GM12874 (cell line): ENCODE measurements at regions not wholly inside any gene's neighbourhood (a gene's known extent, or its start where the extent isn't known, plus 50 kb on each side); places are given as distances from the start of the nearest gene placed in this dataset.

Experiments used
- CTCF ChIP-seq: IDR thresholded peaks from 2 replicates; pipeline ENCODE4 v1.5.1; 2011; ENCODE audit warnings: low read depth, mild to moderate bottlenecking, control low read depth, low read length, moderate library complexity; ENCODE audit not compliant: insufficient read depth

GRCh38 chr18:70457788-70458187 is 168.9 kb downstream of the SOCS6 start:
- TF ChIP-seq CTCF = no peak

GRCh38 chr18:70457223-70457622 is 168.4 kb downstream of the SOCS6 start:
- no peak for TF ChIP-seq CTCF

- TF ChIP-seq CTCF = no peak
These were observed 167.5 kb downstream of the SOCS6 start for GRCh38 chr18:70456376-70456775.

GRCh38 chr18:70455731-70456130 is 166.9 kb downstream of the SOCS6 start:
- no peak for TF ChIP-seq CTCF

- TF ChIP-seq CTCF = peak; percentile 69
These were observed 166.0 kb downstream of the SOCS6 start for GRCh38 chr18:70454704-70455322.

GRCh38 chr18:70453058-70453775 is 164.4 kb downstream of the SOCS6 start:
- TF ChIP-seq CTCF = no peak

GRCh38 chr18:70452501-70452900 is 163.7 kb downstream of the SOCS6 start:
- TF ChIP-seq CTCF = no peak
